ENCODE measurements at regions not wholly inside any gene's neighbourhood (a gene's known extent, or its start where the extent isn't known, plus 50 kb on each side); places are given as distances from the start of the nearest gene placed in this dataset.

GRCh38 chr2:177154809-177155208 is 57.8 kb upstream of the HNRNPA3 start:
- no peak for DNase-seq

GRCh38 chr2:177155631-177156030 is 57.0 kb upstream of the HNRNPA3 start:
- no peak for DNase-seq

- DNase-seq: no peak
Observed at GRCh38 chr2:177161741-177162460, 50.7 kb upstream of the HNRNPA3 start.
